Loucy (cell line): ENCODE measurements at regions not wholly inside any gene's neighbourhood (a gene's known extent, or its start where the extent isn't known, plus 50 kb on each side); places are given as distances from the start of the nearest gene placed in this dataset.

Source experiments
- CTCF ChIP-seq: fragments of 200-600 bp; sonication (generic); conservative IDR thresholded peaks from 2 replicates; pipeline ENCODE4 v1.5.1; 2014; ENCODE audit warnings: mild to moderate bottlenecking, antibody characterized with exemption, low read length
- EZH2phosphoT487 ChIP-seq: fragments of 200-600 bp; IDR thresholded peaks from 2 replicates; pipeline ENCODE4 v1.6.1; 2018; ENCODE audit warnings: antibody characterized with exemption, mild to moderate bottlenecking, moderate library complexity, borderline replicate concordance

DNA sequence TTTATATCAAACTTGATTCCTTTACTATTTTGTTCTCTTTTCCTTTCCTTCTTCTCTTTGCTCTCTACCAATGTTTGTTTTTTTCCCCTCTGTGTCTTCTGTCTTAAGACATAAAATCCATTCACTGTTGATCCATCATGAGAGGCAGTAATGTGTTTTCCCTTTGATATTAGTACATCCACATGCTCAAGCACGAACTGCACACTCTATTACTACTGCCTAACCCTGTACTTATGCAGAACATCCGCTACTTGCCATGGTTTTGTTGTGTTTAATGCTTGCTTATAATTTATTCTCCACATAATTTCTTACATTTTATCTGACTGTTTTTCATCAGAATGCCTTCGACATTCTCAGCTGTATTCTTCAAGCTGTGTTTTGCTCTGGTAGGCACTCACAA lies 159.0 kb upstream of the PCDH9 start:
- TF ChIP-seq EZH2phosphoT487, result no peak
- no peak for TF ChIP-seq CTCF
